SIG-M5 treated with dmso at 0.1 percent for 504 hours (cell line): ENCODE measurements at regions not wholly inside any gene's neighbourhood (a gene's known extent, or its start where the extent isn't known, plus 50 kb on each side); places are given as distances from the start of the nearest gene placed in this dataset.
"Not testable (repeated sequence)": the region's sequence is repeated elsewhere in the genome, so short reads cannot be mapped to it uniquely, and the experiment has no call there.

Experiments used
- DNase-seq: peaks from one replicate; lab custom pipeline; 2025; ENCODE audit not compliant: unreplicated experiment; lab: John Stamatoyannopoulos, UW

DNA sequence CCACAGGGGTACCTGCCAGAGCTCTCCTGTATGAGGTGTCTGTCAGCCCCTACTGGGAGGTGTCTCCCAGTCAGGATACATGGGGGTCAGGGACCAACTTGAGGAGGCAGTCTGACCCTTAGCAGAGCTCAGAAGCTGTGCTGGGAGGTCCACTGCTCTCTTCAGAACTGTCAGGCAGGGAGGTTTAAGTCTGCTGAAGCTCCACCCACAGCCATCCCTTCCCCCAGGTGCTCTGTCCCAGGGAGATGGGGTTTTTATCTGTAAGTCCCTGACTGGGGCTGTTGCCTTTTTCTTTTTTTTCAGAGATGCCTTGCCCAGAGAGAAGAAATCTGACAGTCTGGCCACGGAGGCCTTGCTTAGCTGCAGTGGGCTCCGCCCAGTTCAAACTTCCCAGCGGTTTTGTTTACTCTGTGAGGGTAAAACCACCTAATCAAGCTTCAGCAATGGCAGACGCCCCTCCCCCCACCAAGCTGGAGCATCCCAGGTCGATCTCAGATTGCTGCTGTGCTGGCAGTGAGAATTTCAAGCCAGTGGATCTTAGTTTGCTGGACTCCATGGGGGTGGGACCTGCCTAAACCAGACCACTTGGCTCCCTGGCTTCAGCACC, 118.5 kb upstream of the RADX start:
- DNase-seq, result not testable (repeated sequence)

- DNase-seq, result no peak
Measured at GRCh38 chrX:106499473-106499872, 112.3 kb upstream of the RADX start.

GRCh38 chrX:106510713-106511403, 100.9 kb upstream of the RADX start:
- peak; percentile 10 for DNase-seq
